Nephron progenitor cell (in vitro differentiated cells): ENCODE measurements at regions not wholly inside any gene's neighbourhood (a gene's known extent, or its start where the extent isn't known, plus 50 kb on each side); places are given as distances from the start of the nearest gene placed in this dataset.

ENCODE experiments used
- DNase-seq: peaks from one replicate; pipeline ENCODE4 v3.0.0; 2021
- H3K27ac Mint-ChIP-seq: 2 replicates; pipeline ENCODE4 v1.8.0; 2021; ENCODE audit warnings: mild to moderate bottlenecking, moderate library complexity, mixed read lengths
- H3K27me3 Mint-ChIP-seq: 2 replicates; pipeline ENCODE4 v1.8.0; 2021; ENCODE audit warnings: mild to moderate bottlenecking, low read depth, mixed read lengths; ENCODE audit not compliant: poor library complexity
- H3K36me3 Mint-ChIP-seq: 2 replicates; pipeline ENCODE4 v1.8.0; 2021; ENCODE audit warnings: low read depth, mixed read lengths
- H3K4me1 Mint-ChIP-seq: 2 replicates; pipeline ENCODE4 v1.8.0; 2021; ENCODE audit warnings: mixed read lengths
- H3K4me3 Mint-ChIP-seq: 2 replicates; pipeline ENCODE4 v1.8.0; 2021; ENCODE audit warnings: mild to moderate bottlenecking, moderate library complexity, mixed read lengths
- H3K9me3 Mint-ChIP-seq: 2 replicates; pipeline ENCODE4 v1.8.0; 2021; ENCODE audit warnings: mild to moderate bottlenecking, moderate library complexity, mixed read lengths
- CTCF ChIP-seq: fragments of 200-600 bp; sonication (generic); IDR thresholded peaks from 2 replicates; pipeline ENCODE4 v1.5.0; 2021; ENCODE audit warnings: antibody characterized with exemption

GRCh38 chr1:29650041-29650400 lies 413.7 kb downstream of the PTPRU start:
- Mint-ChIP-seq H3K4me1 (no peaks in the 10 kb centered on the region), H3K9me3 (no peaks in the 10 kb centered on the region), H3K27me3 (peaks cover 17% of the 10 kb centered on the region), H3K4me3 (no peak overlapping the region), H3K27ac (no peak overlapping the region), H3K36me3 (no peaks in the 10 kb centered on the region)
- TF ChIP-seq CTCF = no peak
- no peak for DNase-seq

- no peak overlapping the region for H3K27ac Mint-ChIP-seq
- TF ChIP-seq CTCF = no peak
- no peaks in the 10 kb centered on the region for H3K4me1 Mint-ChIP-seq
- H3K27me3 Mint-ChIP-seq = peaks cover 17% of the 10 kb centered on the region
- no peak overlapping the region for H3K4me3 Mint-ChIP-seq
- DNase-seq = no peak
- no peaks in the 10 kb centered on the region for H3K36me3 Mint-ChIP-seq
- no peaks in the 10 kb centered on the region for H3K9me3 Mint-ChIP-seq
These were observed 413.1 kb downstream of the PTPRU start for GRCh38 chr1:29649189-29650040.

- Mint-ChIP-seq H3K27me3 (peaks cover 17% of the 10 kb centered on the region), H3K36me3 (no peaks in the 10 kb centered on the region), H3K4me1 (no peaks in the 10 kb centered on the region), H3K27ac (no peak overlapping the region), H3K9me3 (no peaks in the 10 kb centered on the region), H3K4me3 (no peak overlapping the region)
- DNase-seq = no peak
- TF ChIP-seq CTCF = no peak
These were observed 412.5 kb downstream of the PTPRU start for GRCh38 chr1:29648798-29649188.

DNA sequence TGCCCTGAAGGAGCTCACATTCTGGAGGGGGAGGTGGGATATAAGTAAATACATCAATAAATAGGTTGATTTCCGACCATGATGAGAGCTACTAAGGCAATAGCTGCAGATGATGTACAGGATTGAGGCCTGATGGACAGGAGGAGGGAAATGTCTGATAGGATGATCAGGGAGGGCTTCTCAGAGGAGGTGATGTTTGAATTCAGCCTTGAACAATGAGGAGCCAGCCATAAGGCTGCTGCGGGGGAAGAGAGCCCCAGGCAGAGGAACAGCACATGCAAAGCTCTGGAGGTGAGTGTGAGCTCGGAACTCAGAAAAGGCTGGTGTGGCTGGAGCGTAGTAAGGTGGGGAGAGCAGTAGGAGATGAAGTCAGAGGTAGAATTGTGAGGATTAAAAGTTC lies 411.7 kb downstream of the PTPRU start:
- no peak for DNase-seq
- Mint-ChIP-seq H3K27me3 (peaks cover 17% of the 10 kb centered on the region), H3K27ac (no peak overlapping the region), H3K4me1 (no peaks in the 10 kb centered on the region), H3K9me3 (no peaks in the 10 kb centered on the region), H3K4me3 (no peak overlapping the region), H3K36me3 (no peaks in the 10 kb centered on the region)
- no peak for TF ChIP-seq CTCF

DNA sequence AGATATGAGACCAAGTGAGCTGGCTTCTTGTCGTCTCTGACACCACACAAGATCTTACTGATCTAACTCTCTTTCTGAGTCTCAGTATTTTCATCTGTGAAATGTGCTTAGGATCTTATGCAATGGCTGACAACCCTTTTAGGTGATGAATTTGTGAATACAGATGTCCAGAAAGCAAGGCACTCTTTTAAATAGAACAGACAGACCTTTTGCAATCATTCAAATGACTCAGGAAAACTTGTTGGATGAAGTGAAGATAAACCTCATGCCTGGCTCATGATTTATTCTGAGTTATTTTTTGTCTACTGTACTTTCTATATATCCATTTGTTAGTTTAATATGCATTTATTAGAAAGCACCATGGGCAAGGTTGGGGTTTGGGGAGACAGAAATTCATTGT lies 411.3 kb downstream of the PTPRU start:
- Mint-ChIP-seq H3K27ac (no peak overlapping the region), H3K4me3 (no peak overlapping the region), H3K4me1 (no peaks in the 10 kb centered on the region), H3K9me3 (no peaks in the 10 kb centered on the region), H3K27me3 (peaks cover 17% of the 10 kb centered on the region), H3K36me3 (no peaks in the 10 kb centered on the region)
- DNase-seq = no peak
- TF ChIP-seq CTCF = no peak

GRCh38 chr1:29646161-29646775 lies 409.9 kb downstream of the PTPRU start:
- TF ChIP-seq CTCF = no peak
- H3K27me3 Mint-ChIP-seq = peaks cover 13% of the 10 kb centered on the region
- H3K9me3 Mint-ChIP-seq = no peaks in the 10 kb centered on the region
- H3K4me1 Mint-ChIP-seq = no peaks in the 10 kb centered on the region
- H3K36me3 Mint-ChIP-seq = no peaks in the 10 kb centered on the region
- no peak for DNase-seq
- no peak overlapping the region for H3K27ac Mint-ChIP-seq
- no peak overlapping the region for H3K4me3 Mint-ChIP-seq
